ENCODE measurements at regions not wholly inside any gene's neighbourhood (a gene's known extent, or its start where the extent isn't known, plus 50 kb on each side); places are given as distances from the start of the nearest gene placed in this dataset.
A peak's percentile ranks its signal among the peaks of the same experiment; 100 is the strongest.

GRCh38 chr6:33962246-33963027 lies 158.6 kb upstream of the MLN start:
- TF ChIP-seq CTCF (IDR thresholded peaks at IDR 0.05), result no peak
- Histone ChIP-seq H3K27ac (no peak overlapping the region), H3K4me3 (no peak overlapping the region)
- DNase-seq (ENCODE audit: low spot score), result peak; percentile 38

GRCh38 chr6:33961691-33962090 lies 157.9 kb upstream of the MLN start:
- DNase-seq (ENCODE audit: low spot score), result peak; percentile 46
- Histone ChIP-seq H3K4me3 (no peak overlapping the region), H3K27ac (no peak overlapping the region)
- TF ChIP-seq CTCF (IDR thresholded peaks at IDR 0.05), result no peak

GRCh38 chr6:33960345-33961313 lies 156.8 kb upstream of the MLN start:
- TF ChIP-seq CTCF (IDR thresholded peaks at IDR 0.05), result no peak
- Histone ChIP-seq H3K4me3 (no peak overlapping the region), H3K27ac (no peak overlapping the region)
- DNase-seq (ENCODE audit: low spot score), result no peak

- no peak overlapping the region for H3K27ac ChIP-seq
- no peak for DNase-seq (ENCODE audit: low spot score)
- TF ChIP-seq CTCF (IDR thresholded peaks at IDR 0.05), result no peak
- no peak overlapping the region for H3K4me3 ChIP-seq
Measured at GRCh38 chr6:33959661-33960344, 156.0 kb upstream of the MLN start.

GRCh38 chr6:33959329-33959651 lies 155.5 kb upstream of the MLN start:
- no peak for DNase-seq (ENCODE audit: low spot score)
- Histone ChIP-seq H3K4me3 (no peak overlapping the region), H3K27ac (no peak overlapping the region)
- TF ChIP-seq CTCF (IDR thresholded peaks at IDR 0.05), result no peak

- H3K4me3 ChIP-seq, result no peak overlapping the region
- TF ChIP-seq CTCF (IDR thresholded peaks at IDR 0.05), result no peak
- no peak overlapping the region for H3K27ac ChIP-seq
- DNase-seq (ENCODE audit: low spot score), result no peak
Measured at GRCh38 chr6:33958526-33959328, 154.9 kb upstream of the MLN start.

Measured in coronary artery (tissue), 2 donors.